COLO668 (cell line): ENCODE measurements at regions not wholly inside any gene's neighbourhood (a gene's known extent, or its start where the extent isn't known, plus 50 kb on each side); places are given as distances from the start of the nearest gene placed in this dataset.
"Not testable (repeated sequence)": the region's sequence is repeated elsewhere in the genome, so short reads cannot be mapped to it uniquely, and the experiment has no call there.

Source experiments
- DNase-seq: peaks from one replicate; lab custom pipeline; 2025; ENCODE audit not compliant: unreplicated experiment; lab: John Stamatoyannopoulos, UW

- no peak for DNase-seq
Observed at GRCh38 chr3:110822971-110823370, 248.6 kb upstream of the NECTIN3 start.

- no peak for DNase-seq
Observed at GRCh38 chr3:110846971-110847370, 224.6 kb upstream of the NECTIN3 start.

GRCh38 chr3:110849064-110849463, 222.6 kb upstream of the NECTIN3 start:
- DNase-seq: no peak

GRCh38 chr3:110851736-110852135, 219.9 kb upstream of the NECTIN3 start:
- DNase-seq: no peak

- no peak for DNase-seq
Observed at GRCh38 chr3:110855207-110855606, 216.4 kb upstream of the NECTIN3 start.

GRCh38 chr3:110856916-110857315, 214.7 kb upstream of the NECTIN3 start:
- DNase-seq: no peak

- DNase-seq: no peak
Observed at GRCh38 chr3:110858549-110858948, 213.1 kb upstream of the NECTIN3 start.

GRCh38 chr3:110859336-110859735, 212.3 kb upstream of the NECTIN3 start:
- DNase-seq: no peak

- no peak for DNase-seq
Observed at GRCh38 chr3:110859993-110860392, 211.6 kb upstream of the NECTIN3 start.

GRCh38 chr3:110865934-110866333, 205.7 kb upstream of the NECTIN3 start:
- no peak for DNase-seq

GRCh38 chr3:110868106-110868505, 203.5 kb upstream of the NECTIN3 start:
- DNase-seq: no peak

GRCh38 chr3:110869736-110870135, 201.9 kb upstream of the NECTIN3 start:
- DNase-seq: no peak

- no peak for DNase-seq
Observed at GRCh38 chr3:110871869-110872268, 199.7 kb upstream of the NECTIN3 start.

- no peak for DNase-seq
Observed at GRCh38 chr3:110878692-110879091, 192.9 kb upstream of the NECTIN3 start.

- peak; percentile 4 for DNase-seq
Observed at GRCh38 chr3:110881069-110881468, 190.5 kb upstream of the NECTIN3 start.

GRCh38 chr3:110886222-110886893, 185.3 kb upstream of the NECTIN3 start:
- DNase-seq: no peak

- DNase-seq: no peak
Observed at GRCh38 chr3:110887176-110887575, 184.4 kb upstream of the NECTIN3 start.

GRCh38 chr3:110888625-110889375, 182.8 kb upstream of the NECTIN3 start:
- not testable (repeated sequence) for DNase-seq

GRCh38 chr3:110889376-110889699, 182.3 kb upstream of the NECTIN3 start:
- not testable (repeated sequence) for DNase-seq

- no peak for DNase-seq
Observed at GRCh38 chr3:110894574-110894973, 177.0 kb upstream of the NECTIN3 start.

- no peak for DNase-seq
Observed at GRCh38 chr3:110895054-110895453, 176.6 kb upstream of the NECTIN3 start.

- no peak for DNase-seq
Observed at GRCh38 chr3:110897046-110897445, 174.6 kb upstream of the NECTIN3 start.

GRCh38 chr3:110900576-110900975, 171.0 kb upstream of the NECTIN3 start:
- no peak for DNase-seq
